HG03575 (cell line): ENCODE measurements at regions not wholly inside any gene's neighbourhood (a gene's known extent, or its start where the extent isn't known, plus 50 kb on each side); places are given as distances from the start of the nearest gene placed in this dataset.

ENCODE experiments used
- ATAC-seq: cut with Tn5 transposase; IDR thresholded peaks from one replicate; pipeline ENCODE4 v1.9.1; 2021; ENCODE audit not compliant: unreplicated experiment, insufficient number of reproducible peaks, low FRiP score; ENCODE audit errors: extremely low read depth

- no peak for ATAC-seq
Measured at GRCh38 chr4:30245140-30245539, 475.0 kb upstream of the PCDH7 start.

- no peak for ATAC-seq
Measured at GRCh38 chr4:30256116-30256832, 463.9 kb upstream of the PCDH7 start.

GRCh38 chr4:30258949-30259348 lies 461.2 kb upstream of the PCDH7 start:
- no peak for ATAC-seq

- ATAC-seq: no peak
Measured at GRCh38 chr4:30262379-30262778, 457.8 kb upstream of the PCDH7 start.

GRCh38 chr4:30264465-30264864 lies 455.7 kb upstream of the PCDH7 start:
- no peak for ATAC-seq

GRCh38 chr4:30265716-30266115 lies 454.5 kb upstream of the PCDH7 start:
- ATAC-seq: no peak

- no peak for ATAC-seq
Measured at GRCh38 chr4:30268370-30268769, 451.8 kb upstream of the PCDH7 start.

- no peak for ATAC-seq
Measured at GRCh38 chr4:30269850-30270249, 450.3 kb upstream of the PCDH7 start.

- no peak for ATAC-seq
Measured at GRCh38 chr4:30281986-30282385, 438.2 kb upstream of the PCDH7 start.

GRCh38 chr4:30283336-30283735 lies 436.8 kb upstream of the PCDH7 start:
- ATAC-seq: no peak

GRCh38 chr4:30294295-30294694 lies 425.9 kb upstream of the PCDH7 start:
- no peak for ATAC-seq

- ATAC-seq: no peak
Measured at GRCh38 chr4:30295652-30296051, 424.5 kb upstream of the PCDH7 start.

GRCh38 chr4:30314001-30314400 lies 406.2 kb upstream of the PCDH7 start:
- no peak for ATAC-seq

- no peak for ATAC-seq
Measured at GRCh38 chr4:30330894-30331652, 389.1 kb upstream of the PCDH7 start.

GRCh38 chr4:30341731-30342130 lies 378.4 kb upstream of the PCDH7 start:
- ATAC-seq: no peak

- ATAC-seq: no peak
Measured at GRCh38 chr4:30350288-30350687, 369.9 kb upstream of the PCDH7 start.

GRCh38 chr4:30354605-30355004 lies 365.6 kb upstream of the PCDH7 start:
- no peak for ATAC-seq

- ATAC-seq: no peak
Measured at GRCh38 chr4:30362436-30362835, 357.7 kb upstream of the PCDH7 start.

- ATAC-seq: no peak
Measured at GRCh38 chr4:30370105-30370504, 350.1 kb upstream of the PCDH7 start.

- no peak for ATAC-seq
Measured at GRCh38 chr4:30380404-30380998, 339.7 kb upstream of the PCDH7 start.
